GM21576 (cell line): ENCODE measurements at regions not wholly inside any gene's neighbourhood (a gene's known extent, or its start where the extent isn't known, plus 50 kb on each side); places are given as distances from the start of the nearest gene placed in this dataset.

Experiments
- ATAC-seq: cut with Tn5 transposase; IDR thresholded peaks from one replicate; pipeline ENCODE4 v1.9.1; 2021; ENCODE audit warnings: mild to moderate bottlenecking, moderate library complexity; ENCODE audit not compliant: unreplicated experiment

DNA sequence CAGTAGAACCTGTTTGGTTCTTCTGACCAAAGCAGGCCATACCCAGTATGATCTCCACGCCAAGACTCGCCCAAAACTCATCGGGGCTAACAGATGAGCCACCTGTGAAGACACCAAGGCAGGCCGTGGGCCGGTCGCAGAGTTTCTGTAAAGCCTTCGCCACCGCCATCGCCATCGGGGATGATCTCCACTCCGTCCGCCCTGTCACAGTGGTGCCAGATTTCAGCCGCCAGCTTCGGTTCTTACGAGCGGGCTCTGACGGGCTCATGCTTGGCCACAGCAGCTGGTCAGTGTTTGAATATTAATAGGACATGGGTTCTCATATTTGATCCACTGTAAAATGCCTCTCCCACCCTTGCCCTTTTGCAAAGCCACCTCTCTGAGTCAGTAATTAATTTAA is 113.2 kb upstream of the TMEM132D start:
- no peak for ATAC-seq

DNA sequence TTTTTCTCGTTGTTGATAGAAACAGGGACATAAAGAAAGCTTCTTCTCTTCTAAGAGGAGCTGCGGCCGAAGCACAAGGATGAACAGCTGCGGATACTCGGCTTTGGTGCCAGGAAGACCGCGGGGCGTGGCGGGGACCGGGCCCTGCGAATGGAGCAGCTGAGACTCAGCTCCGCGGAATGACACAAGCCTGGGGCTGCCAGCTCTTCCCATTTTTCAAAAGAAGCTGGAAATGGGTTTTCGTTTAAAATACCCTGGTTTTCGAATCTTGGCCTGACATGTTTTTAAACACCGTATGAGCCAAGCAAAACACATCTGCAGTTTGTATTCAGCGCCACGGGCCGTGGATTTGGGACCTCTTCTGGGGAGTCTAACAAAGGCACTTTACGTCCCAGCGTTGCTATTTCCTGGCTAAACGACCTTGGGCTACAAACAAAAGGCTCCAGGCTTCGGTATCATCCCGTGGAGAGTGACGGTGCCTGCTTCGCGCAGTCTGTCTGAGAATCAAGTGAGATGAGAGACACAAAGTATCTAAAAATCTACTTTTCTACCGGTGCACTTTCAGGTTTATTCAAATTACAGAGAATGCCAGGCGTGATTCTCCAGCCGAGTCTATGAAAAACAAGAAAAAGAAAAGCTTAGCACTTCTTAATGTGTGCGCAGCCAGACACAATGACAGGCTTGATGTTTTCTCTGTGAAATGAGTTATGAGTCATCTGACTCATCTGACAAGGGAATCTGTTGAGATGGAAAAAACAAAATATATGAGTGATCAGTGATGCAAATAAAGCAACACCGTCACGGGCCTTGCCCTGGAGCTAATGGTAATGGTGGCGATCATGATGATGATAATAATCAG is 114.0 kb upstream of the TMEM132D start:
- ATAC-seq = no peak

GRCh38 chr12:130018614-130019013 is 114.8 kb upstream of the TMEM132D start:
- no peak for ATAC-seq

- ATAC-seq = no peak
Observed at GRCh38 chr12:130026608-130027176, 122.9 kb upstream of the TMEM132D start.

GRCh38 chr12:130027798-130028197 is 124.0 kb upstream of the TMEM132D start:
- no peak for ATAC-seq

DNA sequence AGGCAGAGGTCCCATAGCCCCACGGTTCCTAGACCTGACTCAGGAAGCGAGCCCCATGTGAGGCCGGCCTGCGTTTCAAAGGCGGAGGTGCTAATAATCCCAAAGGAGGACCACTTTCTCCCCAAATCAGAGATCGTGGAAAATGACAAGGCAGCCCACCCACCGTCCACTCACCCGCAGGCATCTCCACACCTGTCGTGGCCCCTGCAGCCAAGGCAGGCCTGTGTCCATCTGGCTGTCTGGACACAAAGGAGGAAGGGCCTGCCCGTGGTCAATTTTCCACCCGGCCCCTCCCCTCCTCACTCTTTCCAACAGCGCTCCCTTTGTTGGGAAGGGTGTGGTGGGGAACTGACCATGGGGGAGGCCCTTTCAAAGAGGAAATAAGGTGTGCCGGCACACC is 125.3 kb upstream of the TMEM132D start:
- no peak for ATAC-seq

- no peak for ATAC-seq
Observed at GRCh38 chr12:130031041-130031440, 127.2 kb upstream of the TMEM132D start.

GRCh38 chr12:130031571-130032189 is 127.9 kb upstream of the TMEM132D start:
- ATAC-seq = peak; percentile 66

- no peak for ATAC-seq
Observed at GRCh38 chr12:130041983-130042812, 120.1 kb upstream of the FZD10 start.

- ATAC-seq = no peak
Observed at GRCh38 chr12:130043685-130044406, 118.4 kb upstream of the FZD10 start.

DNA sequence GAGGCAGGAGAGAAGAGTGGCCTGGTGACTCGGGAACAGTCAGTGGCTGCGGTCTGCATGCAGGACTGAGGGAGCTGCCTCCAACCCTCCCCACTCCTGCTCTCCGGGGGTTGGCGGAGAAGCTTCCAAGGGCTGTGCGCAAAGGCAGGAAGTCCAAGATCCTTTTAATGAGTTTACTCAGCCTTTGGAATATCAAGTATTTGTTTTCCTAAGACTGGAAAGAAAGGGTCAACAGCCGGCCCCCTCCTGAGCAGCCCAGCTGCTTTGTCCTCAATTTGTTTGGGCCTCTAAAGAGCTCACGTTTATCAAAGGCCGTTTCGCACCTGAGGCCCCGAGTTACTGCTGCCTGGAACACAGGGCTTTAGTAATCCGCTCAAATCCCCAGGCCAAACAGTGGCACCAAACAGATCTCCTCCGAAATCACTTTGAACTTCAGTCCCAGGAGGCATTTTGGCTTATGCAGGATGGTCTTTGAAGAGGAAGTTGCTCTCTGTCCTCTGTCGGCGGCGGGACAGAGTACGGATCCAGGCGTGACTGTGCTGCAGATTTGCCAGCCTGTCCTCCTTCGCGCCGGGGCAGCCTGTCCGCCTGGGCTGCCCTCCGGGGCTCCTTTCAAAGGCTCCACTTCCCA is 117.2 kb upstream of the FZD10 start:
- no peak for ATAC-seq

- ATAC-seq = no peak
Observed at GRCh38 chr12:130049666-130050065, 112.6 kb upstream of the FZD10 start.

DNA sequence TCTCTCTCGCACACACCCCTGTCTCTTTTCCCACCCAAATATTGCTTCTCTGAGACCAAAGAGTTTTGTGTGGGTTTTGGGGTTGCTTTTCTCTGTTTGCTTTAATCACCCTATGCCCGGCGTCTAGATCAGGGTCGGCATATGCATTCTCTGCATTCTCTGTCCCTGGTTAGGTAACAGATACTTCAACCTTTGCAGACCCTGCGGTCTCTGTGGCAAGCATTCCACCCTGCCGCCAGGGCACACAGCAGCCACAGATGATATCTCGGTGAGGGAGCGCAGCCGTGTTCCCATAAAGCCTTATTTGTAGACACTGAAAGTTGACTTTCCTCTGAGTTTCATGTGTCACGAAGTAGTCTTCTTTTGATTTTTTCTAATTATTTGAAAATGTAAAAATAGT is 110.4 kb upstream of the FZD10 start:
- ATAC-seq = no peak

GRCh38 chr12:130053651-130054069 is 108.6 kb upstream of the FZD10 start:
- no peak for ATAC-seq

GRCh38 chr12:130054803-130055202 is 107.5 kb upstream of the FZD10 start:
- no peak for ATAC-seq

GRCh38 chr12:130058926-130059472 is 103.3 kb upstream of the FZD10 start:
- no peak for ATAC-seq

DNA sequence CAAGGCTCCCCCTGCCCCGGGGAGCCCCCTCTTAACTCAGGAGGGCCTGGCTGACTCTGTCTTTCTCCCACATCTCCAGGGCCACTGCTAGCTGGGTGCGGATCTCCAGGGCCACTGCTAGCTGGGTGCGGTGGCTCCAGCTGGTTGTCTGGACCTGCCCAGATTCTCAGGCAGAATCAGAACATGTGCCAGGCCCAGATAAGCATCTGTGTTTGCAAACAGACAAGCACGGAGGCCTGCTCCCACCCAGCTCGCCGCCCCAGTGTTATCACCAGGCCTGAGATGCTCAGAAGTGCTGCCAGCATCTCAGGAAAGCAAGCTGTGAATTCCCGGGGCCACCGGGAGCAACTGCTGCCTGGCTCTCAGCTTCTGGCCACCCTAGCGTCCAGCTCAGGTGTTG is 98.4 kb upstream of the FZD10 start:
- ATAC-seq = no peak

DNA sequence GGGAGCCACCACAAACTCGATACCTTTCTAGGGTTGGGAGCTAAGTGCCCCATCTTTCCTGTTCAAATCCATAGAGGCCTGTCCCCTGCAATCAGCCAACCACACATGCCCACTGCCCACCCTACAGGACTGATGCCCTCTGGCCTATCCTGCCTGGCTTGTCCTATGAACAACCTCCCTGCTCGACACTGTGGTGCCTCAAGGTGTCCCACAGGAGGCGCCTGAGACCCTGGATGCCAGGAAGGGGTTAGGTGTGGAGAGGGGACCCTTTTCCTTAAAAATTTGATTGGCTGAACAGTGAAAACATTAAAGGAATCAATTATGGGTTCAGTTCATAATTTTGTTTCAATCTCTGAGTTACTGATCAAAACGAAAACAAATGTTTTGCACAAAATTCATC is 97.3 kb upstream of the FZD10 start:
- no peak for ATAC-seq

GRCh38 chr12:130066742-130067141 is 95.5 kb upstream of the FZD10 start:
- no peak for ATAC-seq

DNA sequence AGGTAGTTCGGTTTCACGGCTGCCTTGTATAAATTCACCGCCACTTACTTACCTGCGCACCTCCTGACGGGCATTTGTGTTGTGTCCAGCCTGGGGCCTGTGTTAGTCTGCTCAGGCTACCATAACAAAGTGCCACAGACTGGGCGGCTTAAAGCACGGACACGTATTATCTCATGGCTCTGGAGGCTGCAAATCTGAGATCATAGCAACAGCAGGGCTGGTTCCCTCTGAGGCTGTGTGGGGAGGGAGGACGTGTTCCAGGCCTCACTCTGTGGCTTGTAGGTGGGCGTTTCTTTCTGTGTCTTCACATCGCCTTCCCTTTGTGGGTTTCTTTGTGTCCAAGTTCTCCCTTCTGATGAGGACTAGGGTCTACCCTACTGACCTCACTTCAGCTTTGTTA is 93.5 kb upstream of the FZD10 start:
- ATAC-seq = no peak
